AG09309 (cell line): ENCODE measurements at regions not wholly inside any gene's neighbourhood (a gene's known extent, or its start where the extent isn't known, plus 50 kb on each side); places are given as distances from the start of the nearest gene placed in this dataset.

ENCODE experiments used
- DNase-seq: peaks from one replicate; pipeline ENCODE4 v3.0.0-alpha.2; 2010; ENCODE audit warnings: low read depth
- H3K4me3 ChIP-seq: 2 replicates; pipeline ENCODE4 v1.5.1; 2011; ENCODE audit warnings: mild to moderate bottlenecking, low read depth, low read length, moderate library complexity; ENCODE audit not compliant: control insufficient read depth
- CTCF ChIP-seq: IDR thresholded peaks from 2 replicates; pipeline ENCODE4 v1.5.1; 2011; ENCODE audit warnings: mild to moderate bottlenecking, low read depth, low read length, inconsistent platforms; ENCODE audit not compliant: insufficient read depth, control insufficient read depth; ENCODE audit errors: missing control alignments

GRCh38 chr14:89618811-89619551 lies 201.9 kb upstream of the FOXN3 start:
- DNase-seq: no peak
- peak overlapping the region; percentile 60 for H3K4me3 ChIP-seq
- no peak for TF ChIP-seq CTCF

- no peak for DNase-seq
- no peak for TF ChIP-seq CTCF
- H3K4me3 ChIP-seq: peak overlapping the region; percentile 60
These were observed 201.3 kb upstream of the FOXN3 start for GRCh38 chr14:89618330-89618708.

GRCh38 chr14:89617481-89618329 lies 200.7 kb upstream of the FOXN3 start:
- DNase-seq: peak; percentile 32
- peak overlapping the region; percentile 60 for H3K4me3 ChIP-seq
- no peak for TF ChIP-seq CTCF

GRCh38 chr14:89616852-89617341 lies 199.9 kb upstream of the FOXN3 start:
- H3K4me3 ChIP-seq: no peak overlapping the region
- no peak for DNase-seq
- TF ChIP-seq CTCF: no peak

- no peak overlapping the region for H3K4me3 ChIP-seq
- TF ChIP-seq CTCF: no peak
- no peak for DNase-seq
These were observed 199.4 kb upstream of the FOXN3 start for GRCh38 chr14:89616425-89616824.

- no peak for TF ChIP-seq CTCF
- no peak overlapping the region for H3K4me3 ChIP-seq
- no peak for DNase-seq
These were observed 198.4 kb upstream of the FOXN3 start for GRCh38 chr14:89615421-89615820.
